A673 (cell line): ENCODE measurements at regions not wholly inside any gene's neighbourhood (a gene's known extent, or its start where the extent isn't known, plus 50 kb on each side); places are given as distances from the start of the nearest gene placed in this dataset.

Experiments used
- BruUV-seq: library from RNA; stranded (reverse); fragments of 400-500 nt; replicated peaks from 2 replicates; lab custom pipeline; 2021; lab: Mats Ljungman, UMichigan
- CTCF ChIA-PET: fragments of 300-600 bp; sonication (Branson Sonifier 250); formaldehyde crosslinking; loops from one replicate; lab custom pipeline; 2022; ENCODE audit warnings: antibody characterized with exemption; lab: Charles Lee
- POLR2A ChIA-PET: fragments of 300-600 bp; sonication (Branson Sonifier 250); formaldehyde crosslinking; loops from one replicate; lab custom pipeline; 2022; ENCODE audit warnings: antibody characterized with exemption; ENCODE audit not compliant: low non-redundant PET; lab: Charles Lee
- DNase-seq: peaks from one replicate; pipeline ENCODE4 v3.0.0-alpha.2; 2015; ENCODE audit warnings: low spot score
- H3K27ac ChIP-seq: fragments of 200-600 bp; sonication (generic); 2 replicates; pipeline ENCODE4 v1.5.1; 2016; ENCODE audit warnings: mixed run types, low read depth, mild to moderate bottlenecking, mixed read lengths, antibody characterized with exemption, low read length; ENCODE audit not compliant: poor library complexity, severe bottlenecking
- H3K27me3 ChIP-seq: fragments of 200-600 bp; sonication (generic); replicated peaks from 2 replicates; pipeline ENCODE4 v1.6.1; 2017; ENCODE audit warnings: mixed run types, low read depth, mild to moderate bottlenecking, mixed read lengths, antibody characterized with exemption, low read length; ENCODE audit not compliant: insufficient read depth, poor library complexity
- H3K36me3 ChIP-seq: fragments of 200-600 bp; sonication (generic); 2 replicates; pipeline ENCODE4 v1.6.1; 2016; ENCODE audit warnings: mixed run types, mild to moderate bottlenecking, mixed read lengths, antibody characterized with exemption, low read length; ENCODE audit not compliant: insufficient read depth, poor library complexity, severe bottlenecking
- H3K4me1 ChIP-seq: fragments of 200-600 bp; sonication (generic); 2 replicates; pipeline ENCODE4 v1.6.1; 2017; ENCODE audit warnings: mixed run types, mild to moderate bottlenecking, mixed read lengths, antibody characterized with exemption, low read length; ENCODE audit not compliant: insufficient read depth, poor library complexity, severe bottlenecking
- H3K4me3 ChIP-seq: fragments of 200-600 bp; sonication (generic); 2 replicates; pipeline ENCODE4 v1.5.1; 2016; ENCODE audit warnings: low read depth, mixed run types, mild to moderate bottlenecking, mixed read lengths, low read length; ENCODE audit not compliant: poor library complexity, severe bottlenecking
- H3K9me3 ChIP-seq: fragments of 200-600 bp; sonication (generic); 2 replicates; pipeline ENCODE4 v1.6.1; 2016; ENCODE audit warnings: mixed run types, low read depth, mild to moderate bottlenecking, mixed read lengths, antibody characterized with exemption, low read length; ENCODE audit not compliant: poor library complexity, severe bottlenecking
- EZH2 ChIP-seq: fragments of 200-600 bp; sonication (generic); IDR thresholded peaks from 2 replicates; pipeline ENCODE4 v1.6.1; 2017; ENCODE audit warnings: borderline replicate concordance, low read depth, mild to moderate bottlenecking, mixed read lengths, antibody characterized with exemption, low read length; ENCODE audit not compliant: poor library complexity, severe bottlenecking
- intact Hi-C: fragments of 100-400 bp; cut with micrococcal nuclease; formaldehyde crosslinking; loops from one replicate; pipeline ENCODE4 v1.10.0; 2022; ENCODE audit not compliant: unreplicated experiment
- TF ChIP-seq, protein P1 (sequence below): fragments of 300-800, 200-600 bp; sonication (generic); conservative IDR thresholded peaks from 2 replicates; pipeline ENCODE4 v1.5.1; 2017; ENCODE audit warnings: low read depth, mild to moderate bottlenecking, antibody characterized with exemption, low read length, moderate library complexity, mixed read lengths

DNA sequence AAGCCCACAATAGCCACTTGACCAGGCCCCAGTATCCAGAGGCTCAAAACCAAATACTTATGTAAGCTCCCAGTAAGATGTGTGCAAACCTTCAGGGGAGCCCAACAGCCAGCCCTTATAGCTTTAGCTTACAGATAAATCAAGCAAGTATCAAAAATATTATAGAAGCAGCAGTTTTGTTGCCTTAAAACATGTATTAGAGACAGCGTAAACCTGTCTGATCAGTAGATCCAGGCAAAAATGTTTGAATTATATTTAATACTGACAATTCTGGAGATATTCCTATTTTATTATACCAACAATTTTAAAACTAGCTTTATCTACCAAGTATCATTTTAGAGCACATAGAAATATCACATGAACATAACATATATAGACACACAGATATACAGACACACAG lies 365.6 kb upstream of the KLF4 start:
- POLR2A ChIA-PET, result no interaction called here
- CTCF ChIA-PET, result no interaction called here
- intact Hi-C loops, result no loop called here

DNA sequence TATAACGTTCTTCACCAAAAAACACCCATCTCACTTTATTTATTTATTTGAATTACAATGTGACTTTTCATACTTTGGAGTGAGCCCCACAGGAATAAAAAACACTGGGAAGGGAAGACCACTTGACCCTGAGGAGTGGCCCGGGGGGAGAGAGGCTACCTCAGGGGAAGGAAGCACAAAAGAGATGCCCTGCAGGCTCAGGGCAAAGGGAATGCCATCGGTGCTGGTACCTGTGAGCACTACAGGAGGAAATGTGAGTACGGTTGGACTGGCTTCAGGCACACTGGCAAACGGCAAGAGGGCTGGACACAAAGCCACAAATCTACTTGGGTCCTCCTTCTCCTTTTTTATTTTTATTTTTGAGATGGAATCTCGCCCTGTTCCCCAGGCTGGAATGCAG lies 363.9 kb upstream of the KLF4 start:
- Histone ChIP-seq H3K9me3 (peaks cover 13% of the 10 kb centered on the region), H3K27me3 (no peaks in the 10 kb centered on the region), H3K4me3 (no peak overlapping the region), H3K4me1 (no peaks in the 10 kb centered on the region), H3K36me3 (no peaks in the 10 kb centered on the region), H3K27ac (no peak overlapping the region)
- intact Hi-C loops, result no loop called here
- DNase-seq, result no peak
- ChIA-PET POLR2A (no interaction called here), CTCF (no interaction called here)
- BruUV-seq, result no TSS peak
- TF ChIP-seq EZH2, result no peak
- TF ChIP-seq, protein P1, sequence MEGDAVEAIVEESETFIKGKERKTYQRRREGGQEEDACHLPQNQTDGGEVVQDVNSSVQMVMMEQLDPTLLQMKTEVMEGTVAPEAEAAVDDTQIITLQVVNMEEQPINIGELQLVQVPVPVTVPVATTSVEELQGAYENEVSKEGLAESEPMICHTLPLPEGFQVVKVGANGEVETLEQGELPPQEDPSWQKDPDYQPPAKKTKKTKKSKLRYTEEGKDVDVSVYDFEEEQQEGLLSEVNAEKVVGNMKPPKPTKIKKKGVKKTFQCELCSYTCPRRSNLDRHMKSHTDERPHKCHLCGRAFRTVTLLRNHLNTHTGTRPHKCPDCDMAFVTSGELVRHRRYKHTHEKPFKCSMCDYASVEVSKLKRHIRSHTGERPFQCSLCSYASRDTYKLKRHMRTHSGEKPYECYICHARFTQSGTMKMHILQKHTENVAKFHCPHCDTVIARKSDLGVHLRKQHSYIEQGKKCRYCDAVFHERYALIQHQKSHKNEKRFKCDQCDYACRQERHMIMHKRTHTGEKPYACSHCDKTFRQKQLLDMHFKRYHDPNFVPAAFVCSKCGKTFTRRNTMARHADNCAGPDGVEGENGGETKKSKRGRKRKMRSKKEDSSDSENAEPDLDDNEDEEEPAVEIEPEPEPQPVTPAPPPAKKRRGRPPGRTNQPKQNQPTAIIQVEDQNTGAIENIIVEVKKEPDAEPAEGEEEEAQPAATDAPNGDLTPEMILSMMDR, result no peak

More for the DNA sequence above, 365.6 kb upstream of the KLF4 start:
- peaks cover 13% of the 10 kb centered on the region for H3K9me3 ChIP-seq
- H3K27me3 ChIP-seq, result no peaks in the 10 kb centered on the region
- DNase-seq, result no peak
- H3K36me3 ChIP-seq, result no peaks in the 10 kb centered on the region
- no TSS peak for BruUV-seq
- H3K4me3 ChIP-seq, result no peak overlapping the region
- no peaks in the 10 kb centered on the region for H3K4me1 ChIP-seq
- TF ChIP-seq, protein P1, result no peak
- TF ChIP-seq EZH2, result no peak
- no peak overlapping the region for H3K27ac ChIP-seq

DNA sequence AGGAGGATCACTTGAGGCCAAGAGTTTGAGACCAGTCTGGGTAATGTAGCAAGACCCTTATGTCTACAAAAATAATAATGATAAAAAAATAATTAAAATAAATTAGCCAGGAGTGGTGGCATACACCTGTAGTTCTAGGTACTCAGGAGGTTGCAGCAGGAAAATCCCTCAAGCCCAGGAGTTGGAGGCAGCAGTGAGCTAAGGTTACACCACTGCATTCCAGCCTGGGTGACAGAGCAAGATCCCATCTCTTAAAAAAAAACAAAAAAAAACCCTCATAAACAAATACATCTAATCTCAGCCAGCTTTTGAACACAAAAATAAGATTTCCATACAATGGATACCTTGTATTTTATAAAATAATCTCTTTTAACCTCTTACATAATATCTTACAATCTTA lies 363.3 kb upstream of the KLF4 start:
- H3K27me3 ChIP-seq, result no peaks in the 10 kb centered on the region
- no peak overlapping the region for H3K27ac ChIP-seq
- H3K4me1 ChIP-seq, result no peaks in the 10 kb centered on the region
- H3K4me3 ChIP-seq, result no peak overlapping the region
- DNase-seq, result no peak
- no peak for TF ChIP-seq EZH2
- TF ChIP-seq, protein P1, result no peak
- intact Hi-C loops, result no loop called here
- H3K36me3 ChIP-seq, result no peaks in the 10 kb centered on the region
- no TSS peak for BruUV-seq
- H3K9me3 ChIP-seq, result peaks cover 13% of the 10 kb centered on the region
- POLR2A ChIA-PET, result no interaction called here
- CTCF ChIA-PET, result no interaction called here
